Activated effector memory CD4-positive, alpha-beta T cell treated with anti-CD3 and anti-CD28 coated beads, Interleukin-2, amount 50 U/mL, for 16 hours (primary cell): ENCODE measurements at regions not wholly inside any gene's neighbourhood (a gene's known extent, or its start where the extent isn't known, plus 50 kb on each side); places are given as distances from the start of the nearest gene placed in this dataset.

ENCODE experiments used
- DNase-seq: peaks from one replicate; pipeline ENCODE4 v3.0.0-alpha.2; 2020

GRCh38 chr10:57849691-57850357 lies 417.9 kb downstream of the IPMK start:
- DNase-seq, result no peak

- no peak for DNase-seq
These were observed 421.2 kb downstream of the IPMK start for GRCh38 chr10:57846307-57847065.

GRCh38 chr10:57844387-57844998 lies 423.2 kb downstream of the IPMK start:
- no peak for DNase-seq

- no peak for DNase-seq
These were observed 436.7 kb downstream of the IPMK start for GRCh38 chr10:57830877-57831560.

GRCh38 chr10:57825015-57825414 lies 442.7 kb downstream of the IPMK start:
- no peak for DNase-seq

- DNase-seq, result no peak
These were observed 444.3 kb downstream of the IPMK start for GRCh38 chr10:57823398-57823797.

GRCh38 chr10:57822965-57823364 lies 444.7 kb downstream of the IPMK start:
- DNase-seq, result no peak

- no peak for DNase-seq
These were observed 449.2 kb downstream of the IPMK start for GRCh38 chr10:57818522-57818921.

- no peak for DNase-seq
These were observed 450.0 kb downstream of the IPMK start for GRCh38 chr10:57817741-57818140.

GRCh38 chr10:57815949-57816348 lies 451.7 kb downstream of the IPMK start:
- no peak for DNase-seq

GRCh38 chr10:57809961-57810360 lies 457.7 kb downstream of the IPMK start:
- no peak for DNase-seq

GRCh38 chr10:57807906-57808305 lies 459.8 kb downstream of the IPMK start:
- DNase-seq, result no peak

GRCh38 chr10:57806675-57807074 lies 461.0 kb downstream of the IPMK start:
- DNase-seq, result no peak

GRCh38 chr10:57799625-57800024 lies 468.1 kb downstream of the IPMK start:
- DNase-seq, result no peak

GRCh38 chr10:57798830-57799229 lies 468.9 kb downstream of the IPMK start:
- no peak for DNase-seq

GRCh38 chr10:57791546-57791945 lies 476.1 kb downstream of the IPMK start:
- DNase-seq, result no peak

- no peak for DNase-seq
These were observed 477.0 kb downstream of the IPMK start for GRCh38 chr10:57790703-57791102.

GRCh38 chr10:57788117-57788516 lies 479.6 kb downstream of the IPMK start:
- DNase-seq, result no peak

- no peak for DNase-seq
These were observed 480.6 kb downstream of the IPMK start for GRCh38 chr10:57786850-57787750.

GRCh38 chr10:57786331-57786730 lies 481.4 kb downstream of the IPMK start:
- DNase-seq, result no peak

GRCh38 chr10:57785546-57785945 lies 482.1 kb downstream of the IPMK start:
- no peak for DNase-seq

- DNase-seq, result no peak
These were observed 482.6 kb downstream of the IPMK start for GRCh38 chr10:57785068-57785467.
